ENCODE measurements at regions not wholly inside any gene's neighbourhood (a gene's known extent, or its start where the extent isn't known, plus 50 kb on each side); places are given as distances from the start of the nearest gene placed in this dataset.

DNA sequence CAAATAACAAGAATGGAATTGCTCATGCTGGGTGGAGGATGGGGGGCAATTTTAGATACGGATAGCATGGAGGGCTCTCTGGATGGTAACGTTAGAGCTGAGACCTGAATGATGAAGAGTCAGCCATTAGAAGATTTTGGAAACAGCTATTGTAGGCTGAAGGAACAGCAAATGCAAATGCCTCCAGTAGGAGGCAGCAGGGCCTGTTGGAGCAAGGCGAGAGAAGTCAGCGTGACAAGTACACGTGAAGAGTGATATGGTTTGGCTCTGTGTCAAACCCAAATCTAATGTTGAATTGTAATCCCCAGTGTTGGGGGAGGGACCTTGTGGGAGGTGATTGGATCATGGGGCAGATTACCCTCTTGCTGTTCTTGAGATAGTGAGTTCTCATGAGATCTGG is 59.3 kb upstream of the SOD3 start:
- TF ChIP-seq TAF1 (IDR thresholded peaks at IDR 0.05; ENCODE audit: borderline replicate concordance, low read depth, low read length) (no peak), RFX5 (IDR thresholded peaks at IDR 0.05; ENCODE audit: low read length) (no peak), TCF12 (IDR thresholded peaks at IDR 0.05) (no peak), SIN3A (IDR thresholded peaks at IDR 0.05; ENCODE audit: borderline replicate concordance, low read depth, low read length) (no peak), EZH2phosphoT487 (IDR thresholded peaks at IDR 0.05; ENCODE audit: borderline replicate concordance, low read depth) (no peak)
- TF ChIP-seq, protein P1, sequence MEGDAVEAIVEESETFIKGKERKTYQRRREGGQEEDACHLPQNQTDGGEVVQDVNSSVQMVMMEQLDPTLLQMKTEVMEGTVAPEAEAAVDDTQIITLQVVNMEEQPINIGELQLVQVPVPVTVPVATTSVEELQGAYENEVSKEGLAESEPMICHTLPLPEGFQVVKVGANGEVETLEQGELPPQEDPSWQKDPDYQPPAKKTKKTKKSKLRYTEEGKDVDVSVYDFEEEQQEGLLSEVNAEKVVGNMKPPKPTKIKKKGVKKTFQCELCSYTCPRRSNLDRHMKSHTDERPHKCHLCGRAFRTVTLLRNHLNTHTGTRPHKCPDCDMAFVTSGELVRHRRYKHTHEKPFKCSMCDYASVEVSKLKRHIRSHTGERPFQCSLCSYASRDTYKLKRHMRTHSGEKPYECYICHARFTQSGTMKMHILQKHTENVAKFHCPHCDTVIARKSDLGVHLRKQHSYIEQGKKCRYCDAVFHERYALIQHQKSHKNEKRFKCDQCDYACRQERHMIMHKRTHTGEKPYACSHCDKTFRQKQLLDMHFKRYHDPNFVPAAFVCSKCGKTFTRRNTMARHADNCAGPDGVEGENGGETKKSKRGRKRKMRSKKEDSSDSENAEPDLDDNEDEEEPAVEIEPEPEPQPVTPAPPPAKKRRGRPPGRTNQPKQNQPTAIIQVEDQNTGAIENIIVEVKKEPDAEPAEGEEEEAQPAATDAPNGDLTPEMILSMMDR (IDR thresholded peaks at IDR 0.05) = peak; percentile 51
- TF ChIP-seq, protein P2, sequence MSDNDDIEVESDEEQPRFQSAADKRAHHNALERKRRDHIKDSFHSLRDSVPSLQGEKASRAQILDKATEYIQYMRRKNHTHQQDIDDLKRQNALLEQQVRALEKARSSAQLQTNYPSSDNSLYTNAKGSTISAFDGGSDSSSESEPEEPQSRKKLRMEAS (IDR thresholded peaks at IDR 0.05; ENCODE audit: low read depth) = no peak

All from SK-N-SH (cell line).